K562 (cell line): ENCODE measurements at regions not wholly inside any gene's neighbourhood (a gene's known extent, or its start where the extent isn't known, plus 50 kb on each side); places are given as distances from the start of the nearest gene placed in this dataset.

Experiments used
- ATAC-seq: fragments of 200-7000 bp; cut with Tn5 transposase; 3 replicates; pipeline ENCODE4 v1.9.1; 2020; ENCODE audit warnings: moderate library complexity
- BruUV-seq: library from RNA; stranded (reverse); fragments of 400-500 nt; replicated peaks from 2 replicates; lab custom pipeline; 2021; lab: Mats Ljungman, UMichigan
- CTCF ChIA-PET: fragments of 300-600 bp; formaldehyde crosslinking; extraction: SDS; loops from one replicate; lab custom pipeline; 2021; ENCODE audit warnings: low intra/inter-chr PET ratio; lab: Yijun Ruan, JAX
- POLR2A ChIA-PET: fragments of 300-600, 350-650 bp; sonication (Branson Sonifier 250); formaldehyde crosslinking; extraction: SDS; loops from one replicate; lab custom pipeline; 2021; ENCODE audit warnings: antibody characterized with exemption, inconsistent platforms; lab: Yijun Ruan, JAX
- DNase-seq, 4 experiments: peaks; one replicate each; pipeline versions ENCODE4 v3.0.0 to v3.0.0-alpha.2; 2011 to 2018; ENCODE audit warnings: low spot score in 3 of 4, mixed read lengths in 3 of 4; ENCODE audit errors: extremely low read depth in 1 of 4
- FAIRE-seq: peaks from 2 replicates; lab custom pipeline; 2011; peaks lifted over from hg19 to GRCh38; lab: Jason Lieb, UNC
- H2AFZ ChIP-seq: 2 replicates; pipeline ENCODE4 v1.6.0; 2011; ENCODE audit warnings: low read depth, low read length, control low read depth, inconsistent platforms
- H3K27ac ChIP-seq: fragments of 200-600 bp; 3 replicates; pipeline ENCODE4 v1.8.0; 2011; ENCODE audit warnings: low read depth, mild to moderate bottlenecking, control low read depth, inconsistent platforms, low read length, moderate library complexity, mixed read lengths; ENCODE audit errors: extremely low read depth
- H3K27me3 ChIP-seq, 2 experiments: fragments of 300-600 bp in 1 of 2; 2 replicates in 1 of 2; 3 replicates in 1 of 2; pipeline versions ENCODE4 v1.6.0 to v1.8.0; 2011; ENCODE audit warnings: inconsistent platforms in 2 of 2, low read length in 2 of 2, mild to moderate bottlenecking in 1 of 2, mixed read lengths in 1 of 2, moderate library complexity in 1 of 2; ENCODE audit not compliant: control insufficient read depth in 2 of 2, insufficient read depth in 2 of 2
- H3K36me3 ChIP-seq: fragments of 300-600 bp; 3 replicates; pipeline ENCODE4 v1.8.0; 2011; ENCODE audit warnings: mild to moderate bottlenecking, low read length, inconsistent platforms; ENCODE audit not compliant: control insufficient read depth, insufficient read depth
- H3K4me1 ChIP-seq, 2 experiments: fragments of 200-600 bp in 1 of 2; replicated peaks in 1 of 2; 2 replicates in 1 of 2; 3 replicates in 1 of 2; pipeline versions ENCODE4 v1.5.1 to v1.8.0; 2011; ENCODE audit warnings: inconsistent platforms in 2 of 2, low read length in 2 of 2, mild to moderate bottlenecking in 1 of 2, mixed read lengths in 1 of 2, moderate library complexity in 1 of 2; ENCODE audit not compliant: control insufficient read depth in 2 of 2, insufficient read depth in 2 of 2
- H3K4me2 ChIP-seq: 2 replicates; pipeline ENCODE4 v1.6.1; 2011; ENCODE audit warnings: low read length, control low read depth, inconsistent platforms, mixed read lengths; ENCODE audit not compliant: insufficient read depth
- H3K4me3 ChIP-seq: fragments of 200-600 bp; sonication (generic), shearing (Covaris generic); 2 replicates; pipeline ENCODE4 v1.5.1; 2016; ENCODE audit warnings: control low read depth, inconsistent platforms
- H3K79me2 ChIP-seq: fragments of 200-600 bp; 3 replicates; pipeline ENCODE4 v1.8.0; 2011; ENCODE audit warnings: low read length, inconsistent platforms; ENCODE audit not compliant: control insufficient read depth, insufficient read depth
- H3K9ac ChIP-seq, 2 experiments: 2 replicates each; pipeline versions ENCODE4 v1.6.0 to v1.6.1; 2011; ENCODE audit warnings: low read depth in 2 of 2, low read length in 2 of 2, control low read depth in 1 of 2, inconsistent platforms in 1 of 2, mild to moderate bottlenecking in 1 of 2, mixed read lengths in 1 of 2; ENCODE audit not compliant: insufficient read depth in 1 of 2
- H3K9me1 ChIP-seq: one replicate; pipeline ENCODE4 v1.6.0; 2011; ENCODE audit warnings: inconsistent platforms, mild to moderate bottlenecking, low read length, moderate library complexity; ENCODE audit not compliant: control insufficient read depth, insufficient read depth
- H3K9me3 ChIP-seq: replicated peaks from 2 replicates; pipeline ENCODE4 v1.5.1; 2011; ENCODE audit warnings: low read depth, low read length, inconsistent platforms; ENCODE audit not compliant: control insufficient read depth, insufficient read depth
- H4K20me1 ChIP-seq: replicated peaks from 2 replicates; pipeline ENCODE4 v1.6.1; 2011; ENCODE audit warnings: low read length, inconsistent platforms, mixed read lengths; ENCODE audit not compliant: control insufficient read depth, insufficient read depth
- BMI1 ChIP-seq: fragments of 150-350 bp; IDR thresholded peaks from 2 replicates; pipeline ENCODE4 v1.6.1; 2014; ENCODE audit warnings: low read length
- HES1 ChIP-seq: fragments of 450-650 bp; IDR thresholded peaks from 2 replicates; pipeline ENCODE4 v1.6.1; 2016; ENCODE audit warnings: low read depth, mild to moderate bottlenecking, moderate library complexity
- NKRF ChIP-seq: fragments of 450-650 bp; IDR thresholded peaks from 2 replicates; pipeline ENCODE4 v1.6.1; 2016; ENCODE audit warnings: borderline replicate concordance
- SLC30A9 ChIP-seq: fragments of 250-450 bp; sonication (Bioruptor Pico); IDR thresholded peaks from 2 replicates; pipeline ENCODE4 v1.8.0; 2022; ENCODE audit warnings: mild to moderate bottlenecking, moderate library complexity
- THAP7 ChIP-seq: fragments of 250-450 bp; sonication (Bioruptor Pico); IDR thresholded peaks from 2 replicates; pipeline ENCODE4 v1.5.0; 2021
- TOE1 ChIP-seq, 2 experiments: fragments of 450-650 bp in 1 of 2; sonication (generic) in 1 of 2; formaldehyde crosslinking in 1 of 2; IDR thresholded peaks; 2 replicates each; pipeline versions ENCODE4 v1.7.1 to v1.8.0; 2016 to 2022; ENCODE audit warnings: borderline replicate concordance in 2 of 2, mild to moderate bottlenecking in 2 of 2, antibody characterized with exemption in 1 of 2, inconsistent platforms in 1 of 2, low read depth in 1 of 2, missing genetic modification reagents in 1 of 2, moderate library complexity in 1 of 2
- ZNF589 ChIP-seq: fragments of 200-800 bp; sonication (Bioruptor generic); IDR thresholded peaks from 2 replicates; pipeline ENCODE4 v1.6.1; 2016; ENCODE audit warnings: low read depth, missing genetic modification characterization, missing compliant biosample characterization
- WGBS: fragments of 100-300 bp; shearing (Covaris generic); methylation state at CpG from one replicate; pipeline ENCODE4 v1.1.6; 2016; ENCODE audit warnings: low coverage, mixed read lengths; ENCODE audit not compliant: insufficient coverage; ENCODE audit errors: missing lambda C conversion rate; 5-methylcytosine and 5-hydroxymethylcytosine counted together
- in situ Hi-C: fragments of 300-500 bp; cut with MboI; formaldehyde crosslinking; loops from 4 replicates; pipeline ENCODE4 v1.15.0; 2018; ENCODE audit warnings: inconsistent platforms, mixed read lengths
- intact Hi-C: fragments of 100-400 bp; cut with micrococcal nuclease; formaldehyde crosslinking; loops from 2 replicates; pipeline ENCODE4 v1.14.2; 2022

GRCh38 chr2:15869396-15869795 lies 71.0 kb upstream of the MYCN start:
- Histone ChIP-seq H3K4me3 (no peak overlapping the region), H3K27me3 (peaks cover 0 to 5% of the 10 kb centered on the region in 2 experiments; a peak in 1 of 5 replicates), H3K4me2 (no peak overlapping the region), H3K27ac (no peak overlapping the region), H3K79me2 (no peaks in the 10 kb centered on the region), H2AFZ (no peak overlapping the region), H3K36me3 (no peaks in the 10 kb centered on the region), H3K9me3 (no peaks in the 10 kb centered on the region), H3K9me1 (no peaks in the 10 kb centered on the region), H3K9ac (no peak overlapping the region), H3K4me1 (no peaks in the 10 kb centered on the region), H4K20me1 (no peaks in the 10 kb centered on the region)
- ATAC-seq (no peak), FAIRE-seq (no peak), DNase-seq (no peak)
- in situ Hi-C loops (no loop called here), intact Hi-C loops (no loop called here)
- WGBS, result 2% methylated on average over 3 of the region's 3 CpGs
- POLR2A ChIA-PET, result no interaction called here
- CTCF ChIA-PET, result no interaction called here
- TF ChIP-seq THAP7 (CRISPR knock-in tag), result no peak
- no peak for TF ChIP-seq SLC30A9 (CRISPR knock-in tag)
- TF ChIP-seq NKRF, result no peak
- no peak for TF ChIP-seq HES1
- no peak for TF ChIP-seq BMI1
- TF ChIP-seq TOE1 (IDR thresholded peaks at IDR 0.05; ENCODE audit: borderline replicate concordance), result no peak
- no peak for TF ChIP-seq TOE1 (CRISPR knock-in tag; IDR thresholded peaks at IDR 0.05; ENCODE audit: borderline replicate concordance, low read depth)
- TF ChIP-seq ZNF589 (CRISPR knock-in tag), result no peak
- no TSS peak for BruUV-seq
